Amygdala (tissue), 56 donors: ENCODE measurements at regions not wholly inside any gene's neighbourhood (a gene's known extent, or its start where the extent isn't known, plus 50 kb on each side); places are given as distances from the start of the nearest gene placed in this dataset.

ENCODE experiments used
- DNase-seq, 56 donors: peaks; one replicate each; lab custom pipeline; 2025; lab: John Stamatoyannopoulos, UW

- no peak for DNase-seq
Observed at GRCh38 chr21:36554411-36555157, 74.7 kb upstream of the CLDN14 start.

- no peak for DNase-seq
Observed at GRCh38 chr21:36555199-36555800, 75.4 kb upstream of the CLDN14 start.

DNA sequence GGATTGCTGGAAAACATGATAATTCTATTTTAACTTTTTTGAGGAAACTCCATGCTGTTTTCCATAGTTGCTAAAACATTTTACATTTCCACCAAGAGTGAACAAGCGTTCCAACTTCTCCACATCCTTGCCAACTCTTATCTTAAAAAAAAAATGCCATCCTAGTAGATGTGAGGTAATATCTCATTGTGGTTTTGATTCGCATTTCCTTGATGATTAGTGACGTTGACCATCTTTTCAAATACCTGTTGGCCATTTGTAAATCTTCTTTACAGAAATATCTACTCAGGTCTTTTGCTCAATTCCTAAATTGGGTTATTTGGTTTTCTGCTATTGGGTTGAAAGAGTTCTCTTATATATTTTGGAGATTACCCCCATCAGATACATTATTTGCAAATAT, 77.4 kb upstream of the CLDN14 start:
- DNase-seq: no peak

- DNase-seq: no peak
Observed at GRCh38 chr21:36560933-36561575, 81.1 kb upstream of the CLDN14 start.

- no peak for DNase-seq
Observed at GRCh38 chr21:36563341-36563926, 83.5 kb upstream of the CLDN14 start.

DNA sequence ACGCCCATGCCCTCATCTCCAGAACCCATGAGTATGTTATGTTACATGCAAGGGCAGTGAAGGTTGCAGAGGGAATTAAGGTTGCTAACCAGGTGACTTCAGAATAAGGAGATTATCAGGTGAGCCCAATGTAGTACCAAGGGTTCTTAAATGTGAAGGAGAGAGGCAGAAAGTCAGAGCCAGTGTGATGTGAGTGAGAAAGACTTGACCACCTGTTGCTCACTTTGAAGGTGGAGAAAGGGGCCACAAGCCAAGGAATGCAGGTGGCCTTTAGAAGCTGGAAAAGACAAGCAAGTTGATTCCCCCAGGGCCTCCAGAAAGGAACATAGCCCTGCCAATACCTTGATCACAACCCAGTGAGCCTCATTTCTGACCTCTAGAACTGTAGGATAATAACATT, 84.7 kb upstream of the CLDN14 start:
- DNase-seq: no peak

DNA sequence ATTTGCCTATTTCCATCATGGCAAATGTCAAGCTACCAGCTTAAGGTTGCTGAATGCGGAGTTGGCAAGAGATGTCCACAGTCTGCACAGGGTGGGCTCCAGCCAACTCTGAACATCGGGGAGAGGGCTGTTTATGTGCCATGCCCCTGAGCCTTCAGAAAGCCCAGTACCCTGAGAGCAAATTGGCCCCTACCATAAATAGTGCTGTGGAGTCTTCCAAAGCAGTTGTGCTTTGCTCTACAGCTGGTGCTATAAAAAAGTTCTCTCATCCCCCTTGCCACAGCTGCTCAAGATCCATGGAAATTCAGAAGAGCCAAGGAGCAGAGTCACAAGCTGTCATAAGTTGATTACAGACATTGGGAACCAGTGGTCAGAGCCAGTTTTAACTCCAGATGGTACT, 85.6 kb upstream of the CLDN14 start:
- no peak for DNase-seq

GRCh38 chr21:36566644-36567043, 86.7 kb upstream of the CLDN14 start:
- no peak for DNase-seq

DNA sequence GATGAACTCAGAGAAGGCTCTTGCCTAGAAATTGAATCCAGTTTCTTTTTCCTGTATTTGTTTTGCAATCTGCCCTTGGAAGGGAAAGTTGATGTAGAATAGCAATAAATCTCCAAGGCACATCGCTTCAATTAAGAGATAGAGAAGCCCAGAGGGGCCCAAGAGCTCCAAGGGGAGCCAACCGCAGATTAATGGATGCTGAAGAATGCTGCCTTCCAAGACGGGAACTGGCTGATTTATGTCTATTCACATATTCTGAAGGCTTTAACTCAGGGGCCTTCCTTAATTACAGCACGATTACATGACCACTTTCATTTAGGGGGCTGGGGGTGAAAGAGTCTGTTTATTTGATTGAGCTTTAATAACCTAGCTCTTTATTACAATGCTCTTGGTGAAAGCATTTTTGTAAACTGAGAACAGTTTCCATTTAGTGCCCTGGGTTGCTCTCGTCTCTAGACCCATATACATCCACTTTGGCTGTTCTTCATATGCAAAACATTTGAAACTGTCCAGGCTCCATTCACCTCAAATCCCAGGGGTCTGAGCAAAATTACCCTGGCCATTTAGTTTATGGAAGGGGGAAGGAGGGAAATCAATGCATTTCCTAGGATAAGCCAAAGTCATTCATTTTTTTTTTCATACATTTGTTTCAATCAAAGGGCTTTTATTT, 87.4 kb upstream of the CLDN14 start:
- no peak for DNase-seq

GRCh38 chr21:36569511-36569910, 89.6 kb upstream of the CLDN14 start:
- no peak for DNase-seq

DNA sequence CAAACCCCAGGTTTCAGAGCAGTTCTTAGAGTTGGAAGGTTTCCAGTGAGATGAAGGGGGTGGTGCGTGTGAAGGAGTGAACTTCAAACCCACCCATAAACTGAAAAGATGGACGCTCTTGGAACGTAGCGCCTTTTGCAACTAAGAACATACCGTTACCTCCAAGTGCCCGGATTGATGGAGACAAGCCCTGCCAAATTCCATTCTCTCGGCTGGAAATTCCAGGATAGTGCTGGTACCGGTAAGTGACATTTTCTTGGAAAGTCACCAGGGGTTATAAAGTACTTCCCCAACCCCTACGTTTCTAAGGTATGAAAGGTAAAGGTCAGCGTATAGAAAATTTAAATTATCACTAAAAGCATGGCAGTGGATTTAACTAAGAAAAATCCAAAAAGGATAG, 91.6 kb upstream of the CLDN14 start:
- DNase-seq: no peak

DNA sequence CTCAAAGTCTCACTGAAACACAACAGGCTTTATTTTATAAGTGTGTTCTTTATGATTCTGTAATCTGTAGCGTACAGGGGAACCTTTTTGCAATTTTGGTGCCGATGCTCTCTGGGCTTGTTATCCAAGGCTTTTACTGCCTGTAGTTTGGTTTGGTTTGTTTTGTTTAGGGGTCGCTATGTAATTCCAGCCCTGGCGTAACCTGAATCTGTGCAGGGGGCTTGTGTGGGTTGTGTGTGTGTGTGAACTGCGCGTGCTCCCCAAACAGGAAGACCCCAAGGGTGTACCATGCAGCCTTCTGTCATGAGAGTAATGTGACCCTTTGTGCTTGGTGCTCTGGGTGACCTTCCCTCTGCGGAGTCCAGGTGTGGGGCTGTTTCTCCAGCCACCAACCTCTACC, 92.1 kb upstream of the CLDN14 start:
- DNase-seq: no peak

DNA sequence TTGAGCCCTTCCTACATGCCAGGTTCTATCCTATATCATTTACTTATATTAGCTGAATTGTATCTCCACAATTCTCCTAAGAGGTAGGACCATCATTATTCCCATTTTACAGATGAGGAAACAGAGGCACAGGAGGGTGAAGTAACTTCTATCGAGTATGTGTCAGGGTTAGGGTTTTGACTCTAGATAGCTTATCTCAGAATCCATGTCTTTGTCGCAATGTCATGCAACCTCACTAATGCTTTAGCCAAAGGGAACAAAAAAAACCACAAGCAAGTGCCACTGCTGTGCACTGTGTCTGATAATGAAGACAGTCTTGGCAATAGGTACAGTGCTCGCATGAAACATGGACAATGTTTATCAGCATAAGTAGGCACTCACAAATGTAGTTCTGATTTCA, 95.4 kb upstream of the CLDN14 start:
- no peak for DNase-seq

GRCh38 chr21:36576441-36576840, 96.5 kb upstream of the CLDN14 start:
- peak in 2 of 56 donors; percentile 5 to 12 for DNase-seq

- no peak for DNase-seq
Observed at GRCh38 chr21:36579898-36580297, 100.0 kb upstream of the CLDN14 start.

- DNase-seq: no peak
Observed at GRCh38 chr21:36582271-36582670, 102.3 kb upstream of the CLDN14 start.

- DNase-seq: no peak
Observed at GRCh38 chr21:36583591-36583990, 103.7 kb upstream of the CLDN14 start.

DNA sequence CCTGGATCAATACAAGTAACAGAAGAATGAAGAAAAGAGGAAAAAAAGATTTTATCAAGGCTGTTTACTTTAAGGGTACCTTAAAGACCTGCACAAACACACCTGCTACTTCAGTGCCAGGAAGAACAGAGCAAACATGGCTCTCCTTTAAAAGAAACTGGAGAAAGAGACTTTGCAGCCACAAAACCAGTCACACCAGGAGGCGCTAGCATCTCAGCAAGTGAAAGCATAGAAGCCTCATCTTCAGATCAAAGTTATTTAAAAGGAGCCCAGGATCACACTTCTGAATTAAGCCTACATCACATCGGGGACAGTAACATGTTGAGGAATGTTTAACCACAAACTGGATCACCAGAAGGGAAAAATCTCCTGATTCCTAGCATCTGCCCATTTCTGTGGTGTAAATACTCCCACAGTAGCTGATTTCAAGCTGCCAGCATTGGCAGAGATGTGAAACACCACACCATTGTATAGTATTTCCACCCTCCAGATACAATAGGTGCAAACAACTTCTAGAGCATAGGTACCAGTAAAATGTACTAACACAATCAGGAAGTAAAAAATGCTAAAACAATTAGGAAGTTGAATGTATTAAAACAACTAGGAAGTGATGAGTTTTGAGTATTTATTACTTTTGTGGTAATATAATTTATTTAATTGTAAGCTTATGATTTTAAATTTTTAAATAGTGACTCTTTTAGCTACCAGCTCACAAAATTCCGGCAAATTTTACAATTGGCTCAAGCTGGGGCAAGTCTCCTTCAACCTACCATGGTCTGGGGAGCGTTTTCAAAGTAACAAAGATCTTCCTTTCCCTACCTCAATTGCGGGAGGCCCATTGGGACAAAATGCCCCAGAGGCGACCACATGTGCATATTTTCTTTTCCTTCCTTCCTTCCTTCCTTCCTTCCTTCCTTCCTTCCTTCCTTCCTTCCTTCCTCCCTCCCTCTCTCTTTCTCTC, 105.3 kb upstream of the CLDN14 start:
- no peak for DNase-seq

- no peak for DNase-seq
Observed at GRCh38 chr21:36587388-36587787, 107.5 kb upstream of the CLDN14 start.
